LoVo (cell line): ENCODE measurements at regions not wholly inside any gene's neighbourhood (a gene's known extent, or its start where the extent isn't known, plus 50 kb on each side); places are given as distances from the start of the nearest gene placed in this dataset.
A peak's percentile ranks its signal among the peaks of the same experiment; 100 is the strongest.
"Not testable (repeated sequence)": the region's sequence is repeated elsewhere in the genome, so short reads cannot be mapped to it uniquely, and the experiment has no call there.

Experiments
- DNase-seq: peaks from one replicate; pipeline ENCODE4 v3.0.0-alpha.2; 2016; ENCODE audit warnings: low spot score

GRCh38 chr6:18595774-18596530 is 208.8 kb downstream of the RNF144B start:
- peak; percentile 58 for DNase-seq

GRCh38 chr6:18596531-18596835 is 209.3 kb downstream of the RNF144B start:
- DNase-seq = no peak

GRCh38 chr6:18598551-18599264 is 211.6 kb downstream of the RNF144B start:
- no peak for DNase-seq

GRCh38 chr6:18600255-18600654 is 213.1 kb downstream of the RNF144B start:
- DNase-seq = no peak

GRCh38 chr6:18601516-18602020 is 214.4 kb downstream of the RNF144B start:
- no peak for DNase-seq

- DNase-seq = no peak
Observed at GRCh38 chr6:18602931-18603330, 215.8 kb downstream of the RNF144B start.

GRCh38 chr6:18603361-18603760 is 216.2 kb downstream of the RNF144B start:
- no peak for DNase-seq

GRCh38 chr6:18605841-18606240 is 218.7 kb downstream of the RNF144B start:
- no peak for DNase-seq

GRCh38 chr6:18609715-18610114 is 222.6 kb downstream of the RNF144B start:
- no peak for DNase-seq

- no peak for DNase-seq
Observed at GRCh38 chr6:18613319-18613925, 226.3 kb downstream of the RNF144B start.

GRCh38 chr6:18629571-18629970 is 242.4 kb downstream of the RNF144B start:
- no peak for DNase-seq

- peak; percentile 2 for DNase-seq
Observed at GRCh38 chr6:18632670-18633410, 245.7 kb downstream of the RNF144B start.

GRCh38 chr6:18634912-18635311 is 247.8 kb downstream of the RNF144B start:
- DNase-seq = no peak

- DNase-seq = no peak
Observed at GRCh38 chr6:18640134-18640533, 253.0 kb downstream of the RNF144B start.

- DNase-seq = no peak
Observed at GRCh38 chr6:18640754-18641153, 253.6 kb downstream of the RNF144B start.

GRCh38 chr6:18654821-18655220 is 267.7 kb downstream of the RNF144B start:
- DNase-seq = no peak

GRCh38 chr6:18656506-18656905 is 269.4 kb downstream of the RNF144B start:
- no peak for DNase-seq

- DNase-seq = not testable (repeated sequence)
Observed at GRCh38 chr6:18659994-18660393, 272.8 kb downstream of the RNF144B start.

- DNase-seq = no peak
Observed at GRCh38 chr6:18663011-18663410, 275.9 kb downstream of the RNF144B start.

GRCh38 chr6:18664401-18664800 is 277.3 kb downstream of the RNF144B start:
- no peak for DNase-seq

GRCh38 chr6:18667612-18668011 is 280.5 kb downstream of the RNF144B start:
- DNase-seq = no peak

- no peak for DNase-seq
Observed at GRCh38 chr6:18668994-18669393, 281.8 kb downstream of the RNF144B start.
